Upper lobe of left lung (tissue), 6 donors: ENCODE measurements at regions not wholly inside any gene's neighbourhood (a gene's known extent, or its start where the extent isn't known, plus 50 kb on each side); places are given as distances from the start of the nearest gene placed in this dataset.

ENCODE experiments used
- ATAC-seq, 2 donors: fragments of 200-7000 bp; cut with Tn5 transposase; one replicate each; pipeline ENCODE4 v1.9.1; 2022; ENCODE audit warnings: mild to moderate bottlenecking in 2 of 2, moderate library complexity in 2 of 2; ENCODE audit not compliant: low FRiP score in 2 of 2
- DNase-seq, 2 donors: peaks; one replicate each; pipeline ENCODE4 v3.0.0-alpha.2; 2019 to 2020
- H3K27ac ChIP-seq, 4 donors: fragments of 200-600 bp; sonication (generic); one replicate each; pipeline ENCODE4 v1.5.1; 2016 to 2019
- H3K27me3 ChIP-seq, 4 donors: fragments of 200-600 bp; sonication (generic); one replicate each; pipeline ENCODE4 v1.5.1; 2017 to 2019
- H3K36me3 ChIP-seq, 4 donors: fragments of 200-600 bp; sonication (generic); one replicate each; pipeline ENCODE4 v1.5.1; 2016 to 2019
- H3K4me1 ChIP-seq, 4 donors: fragments of 200-600 bp; sonication (generic); one replicate each; pipeline ENCODE4 v1.5.1; 2018 to 2019
- H3K4me3 ChIP-seq, 4 donors: fragments of 200-600 bp; sonication (generic); one replicate each; pipeline ENCODE4 v1.5.1; 2017 to 2019; ENCODE audit warnings: mild to moderate bottlenecking in 2 of 4, moderate library complexity in 1 of 4
- H3K9me3 ChIP-seq, 4 donors: fragments of 200-600 bp; sonication (generic); one replicate each; pipeline ENCODE4 v1.5.1; 2018 to 2019
- EP300 ChIP-seq, 4 donors: sonication (generic); formaldehyde crosslinking; IDR thresholded peaks; one replicate each; pipeline ENCODE4 v1.5.1; 2017; ENCODE audit warnings: antibody characterized with exemption in 4 of 4, control low read depth in 2 of 4
- POLR2A ChIP-seq, 4 donors: fragments of 450-650 bp; IDR thresholded peaks; one replicate each; pipeline ENCODE4 v1.5.1; 2016 to 2017; ENCODE audit warnings: antibody characterized with exemption in 4 of 4, mild to moderate bottlenecking in 2 of 4
- POLR2AphosphoS5 ChIP-seq, 2 donors: sonication (generic); formaldehyde crosslinking; IDR thresholded peaks; one replicate each; pipeline ENCODE4 v1.5.1; 2017; ENCODE audit warnings: antibody characterized with exemption in 2 of 2
- WGBS, 2 donors: methylation state at CpG; one replicate each; pipeline ENCODE4 v1.1.5; 2017 to 2018; 5-methylcytosine and 5-hydroxymethylcytosine counted together
- TF ChIP-seq, protein P1 (sequence below), 6 experiments: fragments of 450-650 bp in 4 of 6; fragments of 200-600 bp in 2 of 6; sonication (generic) in 2 of 6; IDR thresholded peaks; one replicate each; pipeline ENCODE4 v1.5.1; 2016 to 2019; ENCODE audit warnings: antibody characterized with exemption in 6 of 6
- donor health status: DM: no; HTN: no; CAD: no; lungs with moderate emphysema.
- donor health status: DM: no; HTN: yes; CAD: no; lungs with severe emphysema.

DNA sequence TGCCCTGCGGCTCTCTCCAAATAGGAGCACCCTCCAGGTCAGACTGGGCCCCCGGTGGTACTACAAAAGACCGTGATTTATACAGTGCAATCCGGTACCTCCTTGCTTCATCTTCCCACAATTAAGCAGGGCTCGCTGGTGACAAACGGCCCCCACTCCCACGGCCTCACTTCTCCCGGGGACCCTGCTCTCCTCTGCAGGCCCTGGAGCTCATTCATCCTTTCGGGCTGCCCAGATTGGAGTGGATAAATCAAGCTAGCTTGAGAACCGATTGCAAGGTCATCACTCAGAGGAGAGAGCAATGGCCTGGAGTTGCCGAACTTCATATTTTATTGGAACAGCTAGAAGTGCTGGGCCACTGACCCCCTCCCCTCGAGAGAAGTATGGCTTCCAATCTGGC is 193.5 kb upstream of the IRX6 start:
- 84 to 94% methylated on average over 8 to 12 of the region's 12 CpGs for WGBS, 2 donors
- DNase-seq (no peak), ATAC-seq (no peak)
- TF ChIP-seq, protein P1, sequence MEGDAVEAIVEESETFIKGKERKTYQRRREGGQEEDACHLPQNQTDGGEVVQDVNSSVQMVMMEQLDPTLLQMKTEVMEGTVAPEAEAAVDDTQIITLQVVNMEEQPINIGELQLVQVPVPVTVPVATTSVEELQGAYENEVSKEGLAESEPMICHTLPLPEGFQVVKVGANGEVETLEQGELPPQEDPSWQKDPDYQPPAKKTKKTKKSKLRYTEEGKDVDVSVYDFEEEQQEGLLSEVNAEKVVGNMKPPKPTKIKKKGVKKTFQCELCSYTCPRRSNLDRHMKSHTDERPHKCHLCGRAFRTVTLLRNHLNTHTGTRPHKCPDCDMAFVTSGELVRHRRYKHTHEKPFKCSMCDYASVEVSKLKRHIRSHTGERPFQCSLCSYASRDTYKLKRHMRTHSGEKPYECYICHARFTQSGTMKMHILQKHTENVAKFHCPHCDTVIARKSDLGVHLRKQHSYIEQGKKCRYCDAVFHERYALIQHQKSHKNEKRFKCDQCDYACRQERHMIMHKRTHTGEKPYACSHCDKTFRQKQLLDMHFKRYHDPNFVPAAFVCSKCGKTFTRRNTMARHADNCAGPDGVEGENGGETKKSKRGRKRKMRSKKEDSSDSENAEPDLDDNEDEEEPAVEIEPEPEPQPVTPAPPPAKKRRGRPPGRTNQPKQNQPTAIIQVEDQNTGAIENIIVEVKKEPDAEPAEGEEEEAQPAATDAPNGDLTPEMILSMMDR (IDR thresholded peaks at IDR 0.05), result no peak
- TF ChIP-seq POLR2A (IDR thresholded peaks at IDR 0.05), result no peak
- TF ChIP-seq POLR2AphosphoS5 (IDR thresholded peaks at IDR 0.05), result no peak
- no peak for TF ChIP-seq EP300 (IDR thresholded peaks at IDR 0.05)
- peaks cover 0 to 8% (median 3%) of the 10 kb centered on the region in 4 donors for H3K4me1 ChIP-seq
- H3K36me3 ChIP-seq, result no peaks in the 10 kb centered on the region
- no peaks in the 10 kb centered on the region for H3K27me3 ChIP-seq
- no peaks in the 10 kb centered on the region for H3K9me3 ChIP-seq
- no peak overlapping the region for H3K27ac ChIP-seq
- no peak overlapping the region for H3K4me3 ChIP-seq

DNA sequence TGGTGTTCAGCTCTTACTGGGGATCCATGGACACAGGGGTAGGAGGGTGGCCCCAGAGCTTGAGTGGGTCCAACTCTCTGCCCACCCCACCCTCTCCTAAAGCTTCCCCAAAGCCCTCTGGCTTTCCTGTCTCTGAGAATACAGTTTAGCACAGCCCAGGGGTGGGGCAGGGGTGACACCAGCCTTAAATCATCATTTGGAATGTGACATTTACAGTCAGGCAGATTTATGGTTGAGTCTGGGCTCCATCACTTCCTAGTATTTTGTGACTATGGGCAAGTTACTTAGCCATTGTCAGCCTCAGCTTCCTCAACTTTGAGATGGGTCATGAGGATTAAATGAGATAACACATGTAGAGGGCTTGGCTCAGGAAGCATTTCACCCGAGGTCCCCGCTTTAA is 193.1 kb upstream of the IRX6 start:
- TF ChIP-seq EP300 (IDR thresholded peaks at IDR 0.05), result no peak
- TF ChIP-seq, protein P1 (IDR thresholded peaks at IDR 0.05), result no peak
- no peak for TF ChIP-seq POLR2A (IDR thresholded peaks at IDR 0.05)
- no peak for TF ChIP-seq POLR2AphosphoS5 (IDR thresholded peaks at IDR 0.05)
- no peaks in the 10 kb centered on the region for H3K36me3 ChIP-seq
- no peaks in the 10 kb centered on the region for H3K9me3 ChIP-seq
- no peak for ATAC-seq
- no peaks in the 10 kb centered on the region for H3K27me3 ChIP-seq
- no peak overlapping the region for H3K4me3 ChIP-seq
- no peak for DNase-seq
- 76 to 79% methylated on average over 2 of the region's 2 CpGs for WGBS, 2 donors
- H3K27ac ChIP-seq, result no peak overlapping the region
- H3K4me1 ChIP-seq, result peaks cover 0 to 8% (median 3%) of the 10 kb centered on the region in 4 donors

DNA sequence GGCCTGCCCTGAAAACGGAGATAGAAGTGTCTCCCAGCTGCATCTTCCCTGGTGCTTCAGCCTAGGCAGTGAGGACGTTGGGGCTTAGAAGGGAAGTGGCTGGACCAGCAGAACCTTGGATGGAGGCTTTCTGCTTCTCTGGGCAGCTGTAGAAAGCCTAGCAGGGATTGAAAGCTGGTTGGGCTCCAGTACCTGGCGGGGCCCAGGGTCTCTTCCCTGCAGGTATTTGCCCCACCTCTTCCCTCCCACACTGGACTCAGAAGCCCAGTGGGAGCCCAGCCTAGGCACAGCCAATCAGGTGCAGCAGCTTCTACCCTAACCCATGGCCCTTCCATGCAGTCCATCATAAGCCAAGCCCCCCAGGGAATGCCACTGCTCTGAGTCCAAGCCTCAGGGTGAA is 190.3 kb upstream of the IRX6 start:
- Histone ChIP-seq H3K36me3 (no peaks in the 10 kb centered on the region), H3K4me1 (peaks cover 0 to 2% (median 0%) of the 10 kb centered on the region in 4 donors), H3K27me3 (no peaks in the 10 kb centered on the region), H3K27ac (no peak overlapping the region), H3K4me3 (no peak overlapping the region), H3K9me3 (no peaks in the 10 kb centered on the region)
- 42 to 83% methylated on average over 1 to 3 of the region's 3 CpGs for WGBS, 2 donors
- TF ChIP-seq POLR2A (IDR thresholded peaks at IDR 0.05), result no peak
- TF ChIP-seq, protein P1 (IDR thresholded peaks at IDR 0.05), result no peak
- no peak for TF ChIP-seq POLR2AphosphoS5 (IDR thresholded peaks at IDR 0.05)
- no peak for DNase-seq
- ATAC-seq, result no peak

DNA sequence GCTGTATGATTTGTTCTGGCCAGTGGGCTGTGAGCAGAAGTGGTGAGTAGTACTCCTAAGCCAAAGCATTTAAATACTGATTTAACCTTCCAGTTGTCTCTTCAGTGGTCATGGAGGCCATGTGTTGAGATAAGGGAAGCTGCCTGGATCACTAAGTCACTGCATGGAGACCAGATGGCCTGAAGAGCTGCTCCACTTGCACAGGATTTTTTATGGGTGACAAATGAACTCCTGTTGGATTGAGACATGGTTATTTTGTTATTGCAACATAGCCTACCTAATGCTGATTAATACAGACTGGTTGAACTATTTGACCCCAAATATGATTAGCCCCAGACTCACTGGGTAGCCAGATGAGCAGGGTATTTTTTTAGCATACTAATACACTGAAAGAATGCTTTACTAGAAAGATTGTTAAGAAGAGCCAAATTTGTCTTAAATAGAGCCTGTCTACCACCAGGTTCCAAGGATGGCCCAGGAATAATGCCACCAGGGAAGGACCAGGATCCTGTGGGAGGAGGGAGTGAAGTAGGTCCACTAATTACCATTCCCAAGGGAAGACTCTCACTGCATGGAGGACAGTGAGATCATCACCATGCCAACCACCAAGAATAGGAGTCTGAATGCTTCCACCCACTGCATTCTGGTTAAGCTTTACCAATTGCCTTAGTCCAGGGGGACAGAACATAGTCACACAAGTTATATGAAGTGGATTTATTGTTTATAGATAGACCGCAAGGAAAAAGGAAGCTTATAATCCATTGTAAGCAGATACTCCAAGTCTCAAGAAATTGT is 187.4 kb upstream of the IRX6 start:
- ATAC-seq, result no peak
- 81 to 88% methylated on average over 1 of the region's 1 CpG for WGBS, 2 donors

More for the DNA sequence above, 187.4 kb upstream of the IRX6 start:
- H3K9me3 ChIP-seq, result no peaks in the 10 kb centered on the region
- no peak overlapping the region for H3K4me3 ChIP-seq
- DNase-seq, result no peak
- peaks cover 0 to 2% (median 0%) of the 10 kb centered on the region in 4 donors for H3K4me1 ChIP-seq
- H3K27ac ChIP-seq, result no peak overlapping the region
- no peaks in the 10 kb centered on the region for H3K27me3 ChIP-seq
- TF ChIP-seq EP300 (IDR thresholded peaks at IDR 0.05) (no peak), POLR2AphosphoS5 (IDR thresholded peaks at IDR 0.05) (no peak), POLR2A (IDR thresholded peaks at IDR 0.05) (no peak)
- TF ChIP-seq, protein P1 (IDR thresholded peaks at IDR 0.05), result no peak
- no peaks in the 10 kb centered on the region for H3K36me3 ChIP-seq
